ENCODE measurements at regions not wholly inside any gene's neighbourhood (a gene's known extent, or its start where the extent isn't known, plus 50 kb on each side); places are given as distances from the start of the nearest gene placed in this dataset.

GRCh38 chr3:28700728-28701127, 352.1 kb upstream of the AZI2 start:
- H3K27me3 Mint-ChIP-seq (ENCODE audit: unreplicated experiment) = no peaks in the 10 kb centered on the region
- no peak overlapping the region for H3K27ac Mint-ChIP-seq (ENCODE audit: unreplicated experiment)
- intact Hi-C loops (cut with micrococcal nuclease; ENCODE audit: unreplicated experiment) = no loop called here

GRCh38 chr3:28703843-28704242, 355.2 kb upstream of the AZI2 start:
- Mint-ChIP-seq H3K27me3 (ENCODE audit: unreplicated experiment) (no peaks in the 10 kb centered on the region), H3K9me3 (ENCODE audit: low read depth, unreplicated experiment) (no peaks in the 10 kb centered on the region), H3K36me3 (ENCODE audit: insufficient read depth, unreplicated experiment) (no peaks in the 10 kb centered on the region), H3K4me1 (ENCODE audit: low read depth, unreplicated experiment) (peaks cover 14% of the 10 kb centered on the region), H3K4me3 (ENCODE audit: low read depth, unreplicated experiment) (no peak overlapping the region), H3K27ac (ENCODE audit: unreplicated experiment) (no peak overlapping the region)
- CTCF ChIA-PET = no interaction called here
- no TSS peak for BruUV-seq (replicated peaks)
- DNase-seq = no peak
- no peak for TF ChIP-seq CTCF (IDR thresholded peaks at IDR 0.05; ENCODE audit: unreplicated experiment)
- intact Hi-C loops (cut with micrococcal nuclease; ENCODE audit: unreplicated experiment) = no loop called here

More at GRCh38 chr3:28700728-28701127, 352.1 kb upstream of the AZI2 start:
- Mint-ChIP-seq H3K4me3 (ENCODE audit: low read depth, unreplicated experiment) (no peak overlapping the region), H3K36me3 (ENCODE audit: insufficient read depth, unreplicated experiment) (no peaks in the 10 kb centered on the region), H3K4me1 (ENCODE audit: low read depth, unreplicated experiment) (peaks cover 19% of the 10 kb centered on the region), H3K9me3 (ENCODE audit: low read depth, unreplicated experiment) (no peaks in the 10 kb centered on the region)
- CTCF ChIA-PET = no interaction called here
- no peak for DNase-seq
- BruUV-seq (replicated peaks) = no TSS peak
- TF ChIP-seq CTCF (IDR thresholded peaks at IDR 0.05; ENCODE audit: unreplicated experiment) = no peak

GRCh38 chr3:28711293-28711692, 362.7 kb upstream of the AZI2 start:
- no peaks in the 10 kb centered on the region for H3K36me3 Mint-ChIP-seq (ENCODE audit: insufficient read depth, unreplicated experiment)
- H3K27me3 Mint-ChIP-seq (ENCODE audit: unreplicated experiment) = no peaks in the 10 kb centered on the region
- TF ChIP-seq CTCF (IDR thresholded peaks at IDR 0.05; ENCODE audit: unreplicated experiment) = no peak
- H3K27ac Mint-ChIP-seq (ENCODE audit: unreplicated experiment) = no peak overlapping the region
- DNase-seq = no peak
- H3K4me3 Mint-ChIP-seq (ENCODE audit: low read depth, unreplicated experiment) = no peak overlapping the region
- intact Hi-C loops (cut with micrococcal nuclease; ENCODE audit: unreplicated experiment) = no loop called here
- CTCF ChIA-PET = no interaction called here
- H3K4me1 Mint-ChIP-seq (ENCODE audit: low read depth, unreplicated experiment) = no peaks in the 10 kb centered on the region
- no TSS peak for BruUV-seq (replicated peaks)
- H3K9me3 Mint-ChIP-seq (ENCODE audit: low read depth, unreplicated experiment) = peaks cover 2% of the 10 kb centered on the region

GRCh38 chr3:28716939-28717338, 368.3 kb upstream of the AZI2 start:
- H3K27me3 Mint-ChIP-seq (ENCODE audit: unreplicated experiment) = no peaks in the 10 kb centered on the region
- H3K4me3 Mint-ChIP-seq (ENCODE audit: low read depth, unreplicated experiment) = no peak overlapping the region
- CTCF ChIA-PET = no interaction called here
- DNase-seq = no peak
- intact Hi-C loops (cut with micrococcal nuclease; ENCODE audit: unreplicated experiment) = no loop called here
- no TSS peak for BruUV-seq (replicated peaks)
- no peaks in the 10 kb centered on the region for H3K4me1 Mint-ChIP-seq (ENCODE audit: low read depth, unreplicated experiment)
- no peak overlapping the region for H3K27ac Mint-ChIP-seq (ENCODE audit: unreplicated experiment)
- peaks cover 2% of the 10 kb centered on the region for H3K9me3 Mint-ChIP-seq (ENCODE audit: low read depth, unreplicated experiment)
- TF ChIP-seq CTCF (IDR thresholded peaks at IDR 0.05; ENCODE audit: unreplicated experiment) = no peak
- no peaks in the 10 kb centered on the region for H3K36me3 Mint-ChIP-seq (ENCODE audit: insufficient read depth, unreplicated experiment)

Data from Calu3 (cell line).